ENCODE measurements at regions not wholly inside any gene's neighbourhood (a gene's known extent, or its start where the extent isn't known, plus 50 kb on each side); places are given as distances from the start of the nearest gene placed in this dataset.
"Not testable (repeated sequence)": the region's sequence is repeated elsewhere in the genome, so short reads cannot be mapped to it uniquely, and the experiment has no call there.

- no peak for DNase-seq
- 83 to 87% methylated on average over 11 of the region's 11 CpGs for WGBS, 2 donors
Observed at GRCh38 chr12:131511803-131512561, 198.9 kb upstream of the SFSWAP start.

DNA sequence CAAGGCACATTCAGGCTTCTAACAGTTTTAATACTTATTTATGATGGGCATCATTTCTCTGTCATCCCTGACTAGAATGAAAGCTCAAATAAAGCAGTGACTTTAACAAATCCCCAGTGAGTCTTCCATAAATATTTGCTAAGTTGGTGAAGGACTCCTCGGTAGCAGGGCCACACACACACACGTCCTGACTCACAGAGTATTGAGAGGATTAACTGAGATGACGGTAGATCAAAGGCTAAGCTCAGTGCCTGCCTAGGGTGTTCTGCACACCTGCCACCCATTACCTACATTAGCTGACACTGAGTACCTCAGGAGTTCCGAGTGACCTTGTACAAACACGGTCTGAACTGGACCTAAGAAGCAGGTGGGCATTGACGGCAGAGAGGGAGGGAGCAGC, 197.3 kb upstream of the SFSWAP start:
- no peaks in the 10 kb centered on the region for H3K27me3 ChIP-seq
- intact Hi-C loops (cut with DNase I): no loop called here
- peaks cover 0 to 5% (median 0%) of the 10 kb centered on the region in 4 donors for H3K9me3 ChIP-seq
- H3K36me3 ChIP-seq: no peaks in the 10 kb centered on the region
- 15 to 49% methylated on average over 6 of the region's 6 CpGs for WGBS, 2 donors
- H3K27ac ChIP-seq: no peak overlapping the region
- no peak for DNase-seq
- TF ChIP-seq POLR2A (IDR thresholded peaks at IDR 0.05) (no peak), POLR2AphosphoS5 (IDR thresholded peaks at IDR 0.05) (no peak), EP300 (IDR thresholded peaks at IDR 0.05) (no peak)
- TF ChIP-seq, protein P1, sequence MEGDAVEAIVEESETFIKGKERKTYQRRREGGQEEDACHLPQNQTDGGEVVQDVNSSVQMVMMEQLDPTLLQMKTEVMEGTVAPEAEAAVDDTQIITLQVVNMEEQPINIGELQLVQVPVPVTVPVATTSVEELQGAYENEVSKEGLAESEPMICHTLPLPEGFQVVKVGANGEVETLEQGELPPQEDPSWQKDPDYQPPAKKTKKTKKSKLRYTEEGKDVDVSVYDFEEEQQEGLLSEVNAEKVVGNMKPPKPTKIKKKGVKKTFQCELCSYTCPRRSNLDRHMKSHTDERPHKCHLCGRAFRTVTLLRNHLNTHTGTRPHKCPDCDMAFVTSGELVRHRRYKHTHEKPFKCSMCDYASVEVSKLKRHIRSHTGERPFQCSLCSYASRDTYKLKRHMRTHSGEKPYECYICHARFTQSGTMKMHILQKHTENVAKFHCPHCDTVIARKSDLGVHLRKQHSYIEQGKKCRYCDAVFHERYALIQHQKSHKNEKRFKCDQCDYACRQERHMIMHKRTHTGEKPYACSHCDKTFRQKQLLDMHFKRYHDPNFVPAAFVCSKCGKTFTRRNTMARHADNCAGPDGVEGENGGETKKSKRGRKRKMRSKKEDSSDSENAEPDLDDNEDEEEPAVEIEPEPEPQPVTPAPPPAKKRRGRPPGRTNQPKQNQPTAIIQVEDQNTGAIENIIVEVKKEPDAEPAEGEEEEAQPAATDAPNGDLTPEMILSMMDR (IDR thresholded peaks at IDR 0.05): no peak
- H3K4me1 ChIP-seq: no peaks in the 10 kb centered on the region
- no peak overlapping the region for H3K4me3 ChIP-seq

More at GRCh38 chr12:131511803-131512561, 198.9 kb upstream of the SFSWAP start:
- no peaks in the 10 kb centered on the region for H3K9me3 ChIP-seq
- H3K27me3 ChIP-seq: peaks cover 0 to 5% (median 0%) of the 10 kb centered on the region in 3 donors
- intact Hi-C loops (cut with DNase I): no loop called here
- H3K4me3 ChIP-seq: no peak overlapping the region
- TF ChIP-seq EP300 (IDR thresholded peaks at IDR 0.05) (no peak), POLR2A (IDR thresholded peaks at IDR 0.05) (no peak), POLR2AphosphoS5 (IDR thresholded peaks at IDR 0.05) (no peak)
- TF ChIP-seq, protein P1 (IDR thresholded peaks at IDR 0.05): no peak
- H3K27ac ChIP-seq: no peak overlapping the region
- no peaks in the 10 kb centered on the region for H3K36me3 ChIP-seq
- no peaks in the 10 kb centered on the region for H3K4me1 ChIP-seq

- H3K4me3 ChIP-seq; H3K9me3 ChIP-seq; H3K27ac ChIP-seq; H3K27me3 ChIP-seq; H3K36me3 ChIP-seq; H3K4me1 ChIP-seq; intact Hi-C loops (cut with DNase I); DNase-seq: not testable (repeated sequence)
- WGBS, 2 donors: 82 to 90% methylated on average over 8 of the region's 8 CpGs
Observed at GRCh38 chr12:131520553-131520952, 190.3 kb upstream of the SFSWAP start.

DNA sequence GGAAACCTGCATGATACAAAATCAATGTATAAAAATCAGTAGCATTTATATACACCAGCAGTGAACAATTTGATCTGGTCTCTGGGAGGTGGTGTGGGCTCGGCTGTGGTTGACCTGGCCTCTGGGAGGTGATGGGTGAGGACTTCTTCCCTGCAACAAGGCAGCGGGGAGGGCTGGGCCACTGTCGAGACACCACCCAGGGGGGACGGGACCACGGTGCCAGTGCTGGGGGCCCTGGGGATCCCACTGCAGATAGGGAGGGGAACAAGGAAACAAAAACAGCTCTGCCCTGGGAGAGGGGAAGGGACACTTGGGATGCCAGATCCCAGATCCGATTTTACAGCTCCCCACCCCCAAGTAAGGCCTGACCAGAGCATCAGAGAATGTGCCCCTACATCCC, 189.6 kb upstream of the SFSWAP start:
- Histone ChIP-seq H3K36me3 (no peaks in the 10 kb centered on the region), H3K9me3 (peaks cover 0 to 5% (median 0%) of the 10 kb centered on the region in 4 donors), H3K27me3 (peaks cover 0 to 4% (median 0%) of the 10 kb centered on the region in 3 donors), H3K27ac (no peak overlapping the region), H3K4me3 (no peak overlapping the region), H3K4me1 (no peaks in the 10 kb centered on the region)
- no peak for DNase-seq
- intact Hi-C loops (cut with DNase I): no loop called here
- TF ChIP-seq POLR2AphosphoS5 (IDR thresholded peaks at IDR 0.05): no peak
- TF ChIP-seq, protein P1 (IDR thresholded peaks at IDR 0.05): no peak
- no peak for TF ChIP-seq EP300 (IDR thresholded peaks at IDR 0.05)
- no peak for TF ChIP-seq POLR2A (IDR thresholded peaks at IDR 0.05)
- WGBS, 2 donors: 82 to 87% methylated on average over 6 of the region's 6 CpGs

GRCh38 chr12:131525795-131526508, 184.9 kb upstream of the SFSWAP start:
- no peak overlapping the region for H3K4me3 ChIP-seq
- no peaks in the 10 kb centered on the region for H3K9me3 ChIP-seq
- no peaks in the 10 kb centered on the region for H3K4me1 ChIP-seq
- peaks cover 0 to 8% (median 0%) of the 10 kb centered on the region in 3 donors for H3K27me3 ChIP-seq
- TF ChIP-seq EP300 (IDR thresholded peaks at IDR 0.05): no peak
- TF ChIP-seq, protein P1 (IDR thresholded peaks at IDR 0.05): no peak
- TF ChIP-seq POLR2A (IDR thresholded peaks at IDR 0.05): no peak
- TF ChIP-seq POLR2AphosphoS5 (IDR thresholded peaks at IDR 0.05): no peak
- H3K27ac ChIP-seq: no peak overlapping the region
- intact Hi-C loops (cut with DNase I): no loop called here
- no peaks in the 10 kb centered on the region for H3K36me3 ChIP-seq
- WGBS, 2 donors: 82 to 87% methylated on average over 23 of the region's 23 CpGs
- no peak for DNase-seq
